NCI-H1092 (cell line): ENCODE measurements at regions not wholly inside any gene's neighbourhood (a gene's known extent, or its start where the extent isn't known, plus 50 kb on each side); places are given as distances from the start of the nearest gene placed in this dataset.
"Not testable (repeated sequence)": the region's sequence is repeated elsewhere in the genome, so short reads cannot be mapped to it uniquely, and the experiment has no call there.

Experiments used
- DNase-seq: peaks from one replicate; lab custom pipeline; 2025; lab: John Stamatoyannopoulos, UW

- no peak for DNase-seq
Observed at GRCh38 chrX:69062493-69062892, 102.8 kb downstream of the PJA1 start.

GRCh38 chrX:69060631-69061408 is 104.4 kb downstream of the PJA1 start:
- peak; percentile 2 for DNase-seq

- no peak for DNase-seq
Observed at GRCh38 chrX:69055193-69055592, 110.1 kb downstream of the PJA1 start.

GRCh38 chrX:69054497-69054896 is 110.8 kb downstream of the PJA1 start:
- not testable (repeated sequence) for DNase-seq

GRCh38 chrX:69051901-69052300 is 113.4 kb downstream of the PJA1 start:
- no peak for DNase-seq

- DNase-seq: no peak
Observed at GRCh38 chrX:69050051-69050765, 115.0 kb downstream of the PJA1 start.

GRCh38 chrX:69046996-69047490 is 118.2 kb downstream of the PJA1 start:
- DNase-seq: no peak

- DNase-seq: no peak
Observed at GRCh38 chrX:69045616-69046345, 119.5 kb downstream of the PJA1 start.

GRCh38 chrX:69038816-69039215 is 126.4 kb downstream of the PJA1 start:
- DNase-seq: no peak

- no peak for DNase-seq
Observed at GRCh38 chrX:69038188-69038587, 127.1 kb downstream of the PJA1 start.

GRCh38 chrX:69037786-69038185 is 127.5 kb downstream of the PJA1 start:
- DNase-seq: no peak

- no peak for DNase-seq
Observed at GRCh38 chrX:69036674-69037573, 128.3 kb downstream of the PJA1 start.

GRCh38 chrX:69034451-69034850 is 130.8 kb downstream of the PJA1 start:
- no peak for DNase-seq

- no peak for DNase-seq
Observed at GRCh38 chrX:69033936-69034335, 131.3 kb downstream of the PJA1 start.

- DNase-seq: no peak
Observed at GRCh38 chrX:69032601-69033000, 132.7 kb downstream of the PJA1 start.

- no peak for DNase-seq
Observed at GRCh38 chrX:69031971-69032391, 133.3 kb downstream of the PJA1 start.

GRCh38 chrX:69031181-69031580 is 134.1 kb downstream of the PJA1 start:
- no peak for DNase-seq

GRCh38 chrX:69029771-69030170 is 135.5 kb downstream of the PJA1 start:
- no peak for DNase-seq

- no peak for DNase-seq
Observed at GRCh38 chrX:69028761-69029120, 136.5 kb downstream of the PJA1 start.

- DNase-seq: no peak
Observed at GRCh38 chrX:69028006-69028760, 137.1 kb downstream of the PJA1 start.
